Thoracic aorta (tissue), 2 donors: ENCODE measurements at regions not wholly inside any gene's neighbourhood (a gene's known extent, or its start where the extent isn't known, plus 50 kb on each side); places are given as distances from the start of the nearest gene placed in this dataset.

Experiments used
- ATAC-seq: fragments of 150-250 bp; one replicate; pipeline ENCODE4 v1.8.0; 2017; ENCODE audit warnings: low read depth; ENCODE audit not compliant: insufficient number of reproducible peaks, low FRiP score
- DNase-seq: peaks from one replicate; pipeline ENCODE4 v3.0.0-alpha.2; 2020; ENCODE audit warnings: low spot score
- H3K27ac ChIP-seq, 2 donors: fragments of 200-600 bp; sonication (generic); 1 replicate in 1 of 2; 2 replicates in 1 of 2; pipeline ENCODE4 v1.5.1; 2016; ENCODE audit warnings: mild to moderate bottlenecking in 2 of 2, moderate library complexity in 2 of 2
- H3K27me3 ChIP-seq: fragments of 200-600 bp; sonication (generic); replicated peaks from 2 replicates; pipeline ENCODE4 v1.6.0; 2016; ENCODE audit warnings: mild to moderate bottlenecking; ENCODE audit not compliant: insufficient read depth
- H3K36me3 ChIP-seq: fragments of 200-600 bp; sonication (generic); one replicate; pipeline ENCODE4 v1.5.1; 2016
- H3K4me1 ChIP-seq, 2 donors: fragments of 200-600 bp; sonication (generic); 1 replicate in 1 of 2; 2 replicates in 1 of 2; pipeline versions ENCODE4 v1.5.1 to v1.6.0; 2016; ENCODE audit warnings: low read depth in 2 of 2, mild to moderate bottlenecking in 1 of 2; ENCODE audit not compliant: control insufficient read depth in 1 of 2
- H3K4me3 ChIP-seq: fragments of 200-600 bp; sonication (generic); 2 replicates; pipeline ENCODE4 v1.5.1; 2016; ENCODE audit warnings: mild to moderate bottlenecking
- H3K9me3 ChIP-seq: fragments of 200-600 bp; sonication (generic); 2 replicates; pipeline ENCODE4 v1.5.1; 2016
- TF ChIP-seq, protein P1 (sequence below): fragments of 200-600 bp; sonication (generic); IDR thresholded peaks from one replicate; pipeline ENCODE4 v1.5.1; 2019; ENCODE audit warnings: antibody characterized with exemption

- ATAC-seq (no peak), DNase-seq (no peak)
- Histone ChIP-seq H3K27me3 (no peaks in the 10 kb centered on the region), H3K27ac (no peak overlapping the region), H3K4me3 (no peak overlapping the region), H3K4me1 (no peaks in the 10 kb centered on the region), H3K9me3 (no peaks in the 10 kb centered on the region), H3K36me3 (no peaks in the 10 kb centered on the region)
- TF ChIP-seq, protein P1, sequence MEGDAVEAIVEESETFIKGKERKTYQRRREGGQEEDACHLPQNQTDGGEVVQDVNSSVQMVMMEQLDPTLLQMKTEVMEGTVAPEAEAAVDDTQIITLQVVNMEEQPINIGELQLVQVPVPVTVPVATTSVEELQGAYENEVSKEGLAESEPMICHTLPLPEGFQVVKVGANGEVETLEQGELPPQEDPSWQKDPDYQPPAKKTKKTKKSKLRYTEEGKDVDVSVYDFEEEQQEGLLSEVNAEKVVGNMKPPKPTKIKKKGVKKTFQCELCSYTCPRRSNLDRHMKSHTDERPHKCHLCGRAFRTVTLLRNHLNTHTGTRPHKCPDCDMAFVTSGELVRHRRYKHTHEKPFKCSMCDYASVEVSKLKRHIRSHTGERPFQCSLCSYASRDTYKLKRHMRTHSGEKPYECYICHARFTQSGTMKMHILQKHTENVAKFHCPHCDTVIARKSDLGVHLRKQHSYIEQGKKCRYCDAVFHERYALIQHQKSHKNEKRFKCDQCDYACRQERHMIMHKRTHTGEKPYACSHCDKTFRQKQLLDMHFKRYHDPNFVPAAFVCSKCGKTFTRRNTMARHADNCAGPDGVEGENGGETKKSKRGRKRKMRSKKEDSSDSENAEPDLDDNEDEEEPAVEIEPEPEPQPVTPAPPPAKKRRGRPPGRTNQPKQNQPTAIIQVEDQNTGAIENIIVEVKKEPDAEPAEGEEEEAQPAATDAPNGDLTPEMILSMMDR, result no peak
Measured at GRCh38 chr10:52954407-52954806, 181.8 kb upstream of the MBL2 start.

DNA sequence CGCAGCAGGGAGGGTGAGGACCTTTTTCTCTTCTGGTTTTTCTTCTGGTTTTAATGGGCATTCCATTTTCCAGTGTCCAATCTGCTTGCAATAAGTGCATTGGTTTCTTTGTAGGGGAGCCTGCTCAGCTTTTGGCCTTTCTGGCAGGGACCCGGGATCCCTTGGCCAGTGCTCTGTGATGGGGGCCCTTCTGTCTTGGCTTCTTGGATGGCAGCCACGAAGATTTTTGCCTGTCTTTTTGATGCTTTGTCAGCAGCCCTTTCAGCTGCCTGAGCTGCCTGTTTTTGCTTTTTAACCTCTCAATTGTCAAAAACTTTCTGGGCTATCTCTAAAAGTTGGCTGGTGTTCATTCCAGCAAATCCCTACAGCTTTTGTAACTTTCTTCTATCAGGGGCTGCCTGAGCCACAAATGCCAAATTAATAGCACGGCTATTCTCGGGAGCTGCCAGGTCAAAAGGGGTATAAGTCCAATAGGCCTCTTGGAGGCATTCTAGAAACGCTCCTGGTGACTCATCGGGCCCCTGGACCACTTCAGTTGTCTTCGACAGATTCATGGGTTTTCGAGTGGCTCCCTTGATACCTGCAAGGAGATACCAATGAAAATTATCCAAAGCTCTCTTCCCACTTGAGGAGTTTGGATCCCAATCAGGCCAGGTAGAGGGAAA, 179.9 kb upstream of the MBL2 start:
- Histone ChIP-seq H3K36me3 (no peaks in the 10 kb centered on the region), H3K27ac (no peak overlapping the region), H3K4me1 (no peaks in the 10 kb centered on the region), H3K4me3 (no peak overlapping the region), H3K9me3 (no peaks in the 10 kb centered on the region), H3K27me3 (no peaks in the 10 kb centered on the region)
- TF ChIP-seq, protein P1, result no peak
- no peak for DNase-seq
- ATAC-seq, result no peak

GRCh38 chr10:52951824-52952223, 179.2 kb upstream of the MBL2 start:
- no peaks in the 10 kb centered on the region for H3K4me1 ChIP-seq
- H3K36me3 ChIP-seq, result no peaks in the 10 kb centered on the region
- H3K4me3 ChIP-seq, result no peak overlapping the region
- ATAC-seq (no peak), DNase-seq (no peak)
- no peaks in the 10 kb centered on the region for H3K9me3 ChIP-seq
- TF ChIP-seq, protein P1, result no peak
- no peak overlapping the region for H3K27ac ChIP-seq
- no peaks in the 10 kb centered on the region for H3K27me3 ChIP-seq

GRCh38 chr10:52950578-52950977, 178.0 kb upstream of the MBL2 start:
- no peaks in the 10 kb centered on the region for H3K4me1 ChIP-seq
- H3K36me3 ChIP-seq, result no peaks in the 10 kb centered on the region
- H3K27me3 ChIP-seq, result no peaks in the 10 kb centered on the region
- TF ChIP-seq, protein P1, result no peak
- H3K9me3 ChIP-seq, result no peaks in the 10 kb centered on the region
- no peak overlapping the region for H3K27ac ChIP-seq
- no peak for DNase-seq
- ATAC-seq, result no peak
- H3K4me3 ChIP-seq, result no peak overlapping the region

GRCh38 chr10:52949899-52950298, 177.3 kb upstream of the MBL2 start:
- TF ChIP-seq, protein P1, result no peak

More at GRCh38 chr10:52949899-52950298, 177.3 kb upstream of the MBL2 start:
- no peak for ATAC-seq
- Histone ChIP-seq H3K27me3 (no peaks in the 10 kb centered on the region), H3K4me3 (no peak overlapping the region), H3K9me3 (no peaks in the 10 kb centered on the region), H3K27ac (no peak overlapping the region), H3K36me3 (no peaks in the 10 kb centered on the region), H3K4me1 (no peaks in the 10 kb centered on the region)
- no peak for DNase-seq
